Smooth muscle cell of the brain vasculature (primary cell): ENCODE measurements at regions not wholly inside any gene's neighbourhood (a gene's known extent, or its start where the extent isn't known, plus 50 kb on each side); places are given as distances from the start of the nearest gene placed in this dataset.

Experiments used
- DNase-seq: peaks from one replicate; pipeline ENCODE4 v3.0.0-alpha.2; 2012; ENCODE audit warnings: low read depth, low spot score

GRCh38 chr5:61263561-61264272, 68.3 kb upstream of the ZSWIM6 start:
- no peak for DNase-seq

DNA sequence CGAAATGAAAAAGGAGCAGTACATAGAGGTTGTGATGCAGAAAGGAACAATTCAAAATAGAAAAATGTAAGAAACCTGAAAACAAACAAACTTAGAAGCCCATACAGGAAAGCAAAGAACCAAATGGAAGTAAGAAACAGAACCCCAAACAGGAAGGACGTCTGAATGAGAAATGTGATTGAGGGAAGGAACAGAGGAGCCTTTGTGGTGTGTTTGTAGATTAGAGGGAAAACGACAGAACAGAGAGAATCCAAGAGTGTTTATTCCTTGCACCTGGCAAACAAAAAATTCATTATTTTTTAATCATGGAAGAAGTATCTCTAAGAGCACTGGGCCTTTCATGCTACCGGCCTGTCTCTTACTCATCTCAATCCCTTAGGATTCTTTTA, 67.8 kb upstream of the ZSWIM6 start:
- no peak for DNase-seq

GRCh38 chr5:61267116-61267515, 64.9 kb upstream of the ZSWIM6 start:
- no peak for DNase-seq

DNA sequence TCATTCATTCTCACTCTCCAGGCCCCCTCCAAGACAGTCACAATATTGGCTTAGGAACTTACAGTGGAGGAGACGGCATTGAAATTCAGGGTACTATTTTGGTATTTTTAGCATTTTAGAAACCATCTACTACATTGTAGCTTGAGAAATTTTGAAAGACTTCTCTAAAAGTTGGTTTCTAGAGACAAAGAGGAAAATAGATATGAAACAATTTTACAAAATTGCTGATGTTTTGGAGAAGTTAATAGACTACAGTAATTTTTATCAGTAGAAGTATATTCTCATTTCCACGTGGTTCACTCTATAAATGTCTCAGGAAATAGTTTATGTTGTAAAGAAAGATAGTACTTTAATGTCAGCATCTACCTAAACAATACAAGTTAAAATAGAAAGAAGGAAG, 63.2 kb upstream of the ZSWIM6 start:
- no peak for DNase-seq

GRCh38 chr5:61270510-61271165, 61.4 kb upstream of the ZSWIM6 start:
- DNase-seq: no peak

DNA sequence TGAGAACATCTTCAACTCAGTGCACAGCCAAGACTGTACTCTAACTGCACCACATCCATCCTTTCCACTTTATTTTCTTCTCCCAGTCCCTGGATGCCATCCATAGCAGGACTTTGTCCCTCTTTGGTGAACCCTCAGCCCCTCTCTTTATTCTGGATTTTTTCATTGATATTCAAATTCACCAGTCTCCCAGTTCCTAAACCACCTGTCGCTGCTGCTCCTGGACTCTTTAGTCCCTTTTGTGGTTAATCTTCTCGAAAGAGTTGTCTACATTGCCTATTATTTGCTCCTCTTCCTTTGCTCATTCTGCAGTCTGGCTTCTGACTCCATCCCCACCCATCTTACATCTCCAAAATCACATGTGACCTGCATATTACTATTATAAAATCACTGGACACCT, 59.4 kb upstream of the ZSWIM6 start:
- no peak for DNase-seq

GRCh38 chr5:61273279-61273975, 58.6 kb upstream of the ZSWIM6 start:
- no peak for DNase-seq

DNA sequence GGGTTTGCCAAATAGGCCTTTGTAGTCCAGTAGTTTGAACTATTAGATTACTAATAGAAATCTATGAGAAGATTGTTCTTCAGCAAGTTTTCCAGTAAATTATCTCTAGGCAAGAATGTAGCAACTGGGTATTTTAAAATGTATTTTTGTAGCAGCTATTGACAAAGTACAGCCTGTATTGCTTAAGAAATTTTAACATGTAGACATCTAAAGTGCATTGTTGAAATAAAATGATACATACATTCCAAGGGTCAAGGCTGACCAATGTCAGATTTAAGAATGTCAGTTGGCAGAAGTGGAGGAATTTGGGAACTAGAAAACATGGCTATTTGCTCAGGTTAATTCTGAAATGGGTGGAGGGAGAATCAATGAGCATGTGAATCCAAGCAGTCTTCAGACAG, 57.5 kb upstream of the ZSWIM6 start:
- no peak for DNase-seq

GRCh38 chr5:61275841-61276240, 56.2 kb upstream of the ZSWIM6 start:
- no peak for DNase-seq

GRCh38 chr5:61277190-61277589, 54.9 kb upstream of the ZSWIM6 start:
- no peak for DNase-seq

- DNase-seq: no peak
Measured at GRCh38 chr5:61277781-61278180, 54.3 kb upstream of the ZSWIM6 start.

GRCh38 chr5:61279725-61280124, 52.3 kb upstream of the ZSWIM6 start:
- no peak for DNase-seq

GRCh38 chr5:61280205-61280604, 51.9 kb upstream of the ZSWIM6 start:
- DNase-seq: no peak

DNA sequence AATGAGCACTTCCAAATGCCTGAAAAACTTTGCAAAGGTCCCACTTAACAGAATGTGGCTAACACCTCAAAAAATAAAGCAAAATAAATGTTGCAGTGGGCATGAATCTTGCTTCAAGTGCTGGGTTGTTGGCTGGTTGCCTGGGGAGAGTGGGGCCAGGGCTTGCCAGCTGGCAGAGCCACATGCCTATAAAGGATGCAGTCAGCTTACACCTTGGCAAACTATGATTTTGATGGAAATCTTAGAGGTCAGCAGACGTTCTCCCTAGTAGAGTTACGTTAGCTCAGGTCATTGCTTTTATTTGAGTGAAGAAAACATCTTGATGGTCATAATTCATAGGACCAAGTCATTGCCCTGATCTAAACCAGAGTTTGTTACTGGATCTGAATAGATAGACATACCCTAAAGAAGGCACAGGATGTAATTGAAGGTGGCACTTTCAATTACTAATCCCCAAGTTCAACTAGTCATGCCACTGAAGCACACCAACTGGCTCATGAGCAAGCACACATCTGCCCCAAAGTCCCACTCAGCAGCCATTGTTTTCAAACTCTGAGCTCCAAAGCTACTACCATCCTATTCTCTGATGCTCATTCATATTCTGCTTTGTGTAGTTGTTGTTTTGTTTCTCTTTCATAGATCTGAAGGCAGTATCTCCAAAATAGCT, 51.2 kb upstream of the ZSWIM6 start:
- DNase-seq: no peak

DNA sequence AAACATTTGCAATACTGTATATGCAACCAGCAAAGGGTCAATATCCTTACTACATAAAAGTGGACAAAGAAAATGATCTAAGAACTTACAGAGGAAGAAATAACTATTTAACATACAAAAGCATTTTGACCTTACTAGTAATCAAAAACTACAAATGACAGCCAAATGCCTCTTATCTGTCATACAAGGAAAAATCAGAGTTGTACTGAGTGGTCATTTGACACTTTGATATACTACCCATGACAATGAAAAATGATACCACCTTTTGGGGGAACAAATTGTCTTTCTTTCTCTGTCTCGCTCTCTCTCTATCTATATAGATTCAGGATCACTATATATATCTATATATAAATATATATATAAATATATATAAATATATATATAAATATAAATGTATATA, 50.4 kb upstream of the ZSWIM6 start:
- no peak for DNase-seq
